Embryonic facial prominence (tissue), 1 donor: ENCODE measurements at regions not wholly inside any gene's neighbourhood (a gene's known extent, or its start where the extent isn't known, plus 50 kb on each side); places are given as distances from the start of the nearest gene placed in this dataset.
"Not testable (repeated sequence)": the region's sequence is repeated elsewhere in the genome, so short reads cannot be mapped to it uniquely, and the experiment has no call there.

Experiments used
- DNase-seq: peaks from one replicate; pipeline ENCODE4 v3.0.0-alpha.2; 2016; ENCODE audit errors: extremely low spot score

DNA sequence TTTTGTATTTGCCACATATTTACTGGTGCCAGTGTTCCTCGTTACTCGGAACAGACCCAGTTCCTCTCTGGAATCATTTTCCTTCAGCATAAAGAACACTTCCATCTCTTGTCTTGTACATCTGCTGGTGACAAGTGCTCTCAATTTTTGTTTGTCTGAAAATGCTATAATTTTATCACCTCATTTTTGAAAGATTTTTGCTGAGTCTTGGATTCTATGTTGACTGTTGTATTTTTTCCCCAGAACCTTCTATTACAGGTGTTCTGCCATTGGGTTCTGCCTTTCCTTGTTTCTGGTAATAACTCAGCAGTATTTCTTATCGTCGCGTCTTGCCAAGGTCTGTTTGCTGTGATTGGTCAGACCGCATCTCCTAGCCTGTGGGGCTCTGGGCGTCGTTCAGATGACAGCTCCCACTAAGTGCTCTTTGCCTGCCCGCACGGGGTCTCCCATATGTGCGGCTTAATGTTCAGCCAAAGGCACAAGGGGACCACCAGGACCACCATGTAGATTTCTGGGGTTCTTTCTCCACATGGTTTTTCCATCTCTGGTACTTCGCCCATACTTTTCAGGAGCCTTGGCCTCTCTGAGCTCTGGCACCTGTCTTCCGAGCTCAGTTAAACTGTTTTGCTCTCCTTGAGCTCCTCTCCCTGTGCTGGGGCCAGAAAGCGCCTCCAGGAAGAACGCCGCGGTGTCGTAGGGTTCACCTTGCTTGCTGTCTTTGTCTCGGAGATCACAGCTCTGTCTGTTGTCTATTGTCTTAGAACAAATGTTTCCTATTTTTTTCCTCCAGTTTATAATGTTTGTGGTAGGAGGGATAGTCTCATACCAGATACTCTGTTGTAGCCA is 80.0 kb downstream of the METRNL start:
- DNase-seq, result no peak

DNA sequence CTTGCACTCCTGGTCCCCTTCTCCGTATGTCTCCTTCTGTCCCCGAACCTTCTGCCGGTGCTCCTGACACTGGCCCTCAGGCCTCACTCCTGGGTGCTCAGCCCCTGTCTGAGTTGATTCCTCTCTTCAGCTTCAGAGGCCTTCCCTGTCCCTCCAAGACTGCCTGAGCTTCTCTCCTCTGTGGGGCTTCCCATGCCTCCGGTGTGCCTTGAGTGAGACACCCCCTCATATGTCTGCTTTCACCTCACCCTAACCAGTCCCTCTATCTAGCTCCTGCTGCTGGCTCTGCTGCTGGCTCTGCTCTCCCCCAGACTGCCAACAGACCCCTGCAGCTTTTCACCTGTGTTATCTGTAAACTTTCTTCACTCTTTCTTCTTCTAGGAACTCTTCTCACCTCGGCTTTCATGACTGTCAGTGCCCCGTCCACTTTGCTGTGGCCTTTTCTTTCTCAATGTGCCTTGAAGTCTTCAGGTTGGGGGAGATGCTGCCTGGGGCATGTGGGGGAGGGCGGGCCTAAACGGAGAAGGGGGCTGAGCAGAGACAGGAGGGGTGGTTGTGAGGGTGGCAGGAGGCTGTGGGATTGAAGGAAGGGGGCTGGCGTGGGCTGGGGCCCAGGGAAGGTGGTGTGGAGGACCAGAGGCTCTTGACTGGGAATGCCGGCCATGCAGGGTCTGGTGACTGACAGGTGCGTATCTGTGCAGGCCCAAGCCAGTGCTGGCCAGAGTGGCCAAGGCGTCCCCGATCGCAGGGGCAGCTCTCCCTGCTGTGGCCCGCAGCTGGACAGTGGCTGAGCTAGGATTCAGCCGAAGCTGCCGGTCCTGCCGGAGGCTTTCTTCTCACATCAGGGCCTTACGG is 81.3 kb downstream of the METRNL start:
- no peak for DNase-seq

DNA sequence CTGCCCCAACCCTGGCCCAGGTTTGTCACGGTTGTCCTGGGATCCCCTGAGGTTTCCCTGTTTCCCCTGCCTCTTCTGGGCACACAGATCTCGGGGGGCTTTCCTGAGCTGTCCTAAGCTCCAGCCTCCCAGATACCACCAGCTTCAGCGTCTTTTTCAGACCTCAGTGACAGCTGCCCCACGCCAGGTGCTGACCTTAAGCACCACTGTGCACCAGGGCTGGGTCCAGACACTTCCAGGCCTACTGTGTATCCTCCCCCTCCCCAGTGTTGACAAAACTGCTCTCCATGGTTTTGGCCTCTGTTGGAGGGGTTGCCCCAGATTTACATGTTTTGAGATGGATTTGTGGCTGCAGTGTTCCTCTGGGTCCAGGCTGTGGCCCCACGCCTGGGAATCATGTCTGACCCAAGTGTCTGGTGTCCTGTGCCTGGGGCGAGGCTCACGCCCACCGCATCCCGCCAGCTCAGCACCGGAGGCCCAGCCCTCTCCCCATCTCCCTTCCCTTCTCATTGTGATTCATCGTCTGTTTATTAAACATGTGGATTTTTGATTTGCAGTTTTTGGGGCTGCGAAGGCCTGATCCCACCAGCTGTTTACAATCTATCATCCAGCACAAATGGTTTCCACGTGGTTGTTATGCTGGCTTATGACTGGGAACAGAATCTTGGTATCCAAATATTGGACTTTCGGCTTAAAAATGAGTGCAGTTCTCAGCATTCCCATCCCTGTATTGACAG is 82.1 kb downstream of the METRNL start:
- DNase-seq, result peak; percentile 66

DNA sequence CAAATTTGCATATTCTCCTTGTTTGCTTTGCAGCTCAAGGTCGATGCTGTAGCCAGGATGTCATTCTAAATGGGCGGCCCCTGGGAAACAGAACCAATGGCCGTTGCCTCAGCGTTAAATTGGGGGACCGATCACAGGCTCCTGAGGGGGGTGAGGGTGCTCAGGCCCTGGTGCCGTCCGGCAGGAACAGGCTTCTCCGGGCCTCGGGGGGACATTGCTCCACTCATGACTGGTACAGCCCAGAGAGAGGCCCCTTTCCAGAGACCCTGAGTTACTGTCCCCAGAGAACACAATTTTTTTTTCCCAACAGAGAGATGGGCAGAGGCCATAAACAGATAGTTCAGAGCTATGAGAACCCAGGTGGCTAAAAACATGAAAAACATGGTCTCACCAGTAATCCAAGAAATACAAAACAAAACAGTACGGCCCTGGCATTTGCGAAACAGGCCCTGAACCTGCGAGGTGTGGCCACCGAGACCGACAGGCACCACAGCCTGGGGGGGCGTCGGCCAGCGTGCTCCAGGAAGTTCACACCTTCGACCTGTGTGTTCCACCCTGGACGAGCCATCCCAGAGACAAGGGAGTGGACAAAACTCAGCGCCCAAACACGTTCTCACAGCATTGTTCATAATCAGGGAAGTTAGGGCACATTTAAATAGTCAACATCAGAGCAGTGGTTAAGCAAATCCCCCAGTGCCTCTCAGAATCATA is 82.8 kb downstream of the METRNL start:
- no peak for DNase-seq

DNA sequence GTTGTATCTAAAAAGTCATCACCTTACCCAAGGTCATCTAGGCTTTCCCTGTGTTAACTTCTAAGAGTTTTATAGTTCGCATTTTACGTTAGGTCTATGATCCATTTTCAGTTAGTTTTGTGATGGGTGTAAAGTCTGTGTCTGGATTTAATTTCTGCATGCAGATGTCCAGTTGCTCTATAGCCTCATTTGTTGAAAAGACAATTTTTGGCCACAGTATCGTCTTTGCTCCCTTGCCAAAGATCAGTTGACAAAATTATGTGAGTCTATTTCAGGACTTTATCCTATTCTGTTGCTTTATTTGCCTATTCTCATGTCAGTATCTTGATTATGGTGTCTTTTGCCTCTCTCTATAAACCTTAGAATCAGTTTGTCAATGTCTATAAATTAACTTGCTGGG is 85.1 kb downstream of the METRNL start:
- DNase-seq, result no peak

DNA sequence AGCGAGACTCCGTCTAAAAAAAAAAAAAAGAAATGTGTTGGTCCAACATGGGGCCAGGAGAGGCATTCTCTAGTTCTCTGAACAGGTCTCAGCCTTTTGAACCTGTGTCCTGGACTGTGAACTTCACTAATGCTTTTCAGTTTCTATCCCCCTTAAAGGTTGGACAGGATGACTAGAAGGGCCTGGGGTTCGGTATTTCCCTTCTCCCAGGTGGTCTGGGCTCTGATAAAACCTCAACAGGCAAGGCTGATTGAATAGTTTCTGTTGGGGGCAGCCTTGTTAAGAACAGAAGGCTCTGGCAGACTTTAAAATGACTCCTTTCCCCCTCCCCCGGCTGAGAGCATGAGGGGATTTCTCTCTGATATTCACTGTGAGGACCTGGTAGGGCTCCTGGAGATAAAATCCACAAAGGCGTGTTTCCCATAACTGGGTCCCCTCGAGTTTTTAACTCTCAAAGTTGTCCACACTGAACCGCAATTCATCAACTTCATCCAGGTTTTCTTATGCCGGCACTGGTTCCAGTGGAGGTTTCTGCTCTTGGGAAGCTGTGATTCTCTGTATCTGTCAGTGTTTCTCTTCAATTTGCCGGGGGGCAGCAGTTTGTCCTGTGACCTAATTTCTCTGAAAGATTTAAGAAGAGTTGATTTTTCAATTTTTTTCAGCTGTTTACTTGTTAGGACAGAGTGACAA is 91.3 kb downstream of the METRNL start:
- DNase-seq, result no peak

DNA sequence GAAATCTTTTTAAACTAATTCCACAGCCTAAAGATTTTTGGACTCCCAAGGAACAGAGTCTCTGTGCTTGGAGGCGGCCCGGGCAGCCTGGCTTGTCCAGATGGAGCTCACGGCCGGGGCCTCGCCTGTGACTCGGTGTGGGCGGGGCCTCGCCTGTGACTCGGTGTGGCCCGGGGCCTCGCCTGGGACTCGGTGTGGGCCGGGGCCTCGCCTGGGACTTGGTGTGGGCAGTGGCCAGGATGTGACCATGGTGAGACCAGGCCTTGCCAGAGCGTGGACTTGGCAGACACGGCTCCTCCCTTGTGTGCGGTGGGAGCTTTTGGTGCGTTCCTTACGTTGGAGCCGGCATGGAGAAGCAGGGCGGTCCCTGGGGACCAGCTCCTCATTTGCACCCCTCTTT is 92.3 kb downstream of the METRNL start:
- no peak for DNase-seq

DNA sequence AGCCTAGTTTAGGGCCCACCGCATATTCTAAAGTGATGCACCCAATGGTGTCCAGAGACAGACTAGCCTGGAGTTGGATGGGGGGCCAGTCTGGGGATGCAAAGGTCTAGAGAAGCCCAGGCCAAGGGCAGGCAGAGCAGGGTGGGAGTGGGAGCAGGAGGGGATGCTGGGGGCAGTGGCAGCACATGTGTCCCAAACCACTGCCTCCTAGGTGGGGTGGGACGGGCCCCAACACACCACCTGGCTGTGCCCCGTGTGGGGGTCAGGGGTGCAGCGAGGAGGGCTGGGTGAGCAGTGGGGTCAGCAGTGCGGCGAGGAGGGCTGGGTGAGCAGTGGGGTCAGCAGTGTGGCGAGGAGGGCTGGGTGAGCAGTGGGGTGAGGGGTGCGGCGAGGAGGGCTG is 92.7 kb downstream of the METRNL start:
- DNase-seq, result not testable (repeated sequence)

DNA sequence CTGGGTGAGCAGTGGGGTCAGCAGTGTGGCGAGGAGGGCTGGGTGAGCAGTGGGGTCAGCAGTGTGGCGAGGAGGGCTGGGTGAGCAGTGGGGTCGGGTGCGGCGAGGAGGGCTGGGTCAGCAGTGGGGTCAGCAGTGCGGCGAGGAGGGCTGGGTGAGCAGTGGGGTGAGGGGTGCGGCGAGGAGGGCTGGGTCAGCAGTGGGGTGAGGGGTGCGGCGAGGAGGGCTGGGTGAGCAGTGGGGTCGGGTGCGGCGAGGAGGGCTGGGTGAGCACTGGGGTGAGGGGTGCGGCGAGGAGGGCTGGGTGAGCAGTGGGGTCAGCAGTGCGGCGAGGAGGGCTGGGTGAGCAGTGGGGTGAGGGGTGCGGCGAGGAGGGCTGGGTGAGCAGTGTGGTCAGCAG is 93.2 kb downstream of the METRNL start:
- not testable (repeated sequence) for DNase-seq

DNA sequence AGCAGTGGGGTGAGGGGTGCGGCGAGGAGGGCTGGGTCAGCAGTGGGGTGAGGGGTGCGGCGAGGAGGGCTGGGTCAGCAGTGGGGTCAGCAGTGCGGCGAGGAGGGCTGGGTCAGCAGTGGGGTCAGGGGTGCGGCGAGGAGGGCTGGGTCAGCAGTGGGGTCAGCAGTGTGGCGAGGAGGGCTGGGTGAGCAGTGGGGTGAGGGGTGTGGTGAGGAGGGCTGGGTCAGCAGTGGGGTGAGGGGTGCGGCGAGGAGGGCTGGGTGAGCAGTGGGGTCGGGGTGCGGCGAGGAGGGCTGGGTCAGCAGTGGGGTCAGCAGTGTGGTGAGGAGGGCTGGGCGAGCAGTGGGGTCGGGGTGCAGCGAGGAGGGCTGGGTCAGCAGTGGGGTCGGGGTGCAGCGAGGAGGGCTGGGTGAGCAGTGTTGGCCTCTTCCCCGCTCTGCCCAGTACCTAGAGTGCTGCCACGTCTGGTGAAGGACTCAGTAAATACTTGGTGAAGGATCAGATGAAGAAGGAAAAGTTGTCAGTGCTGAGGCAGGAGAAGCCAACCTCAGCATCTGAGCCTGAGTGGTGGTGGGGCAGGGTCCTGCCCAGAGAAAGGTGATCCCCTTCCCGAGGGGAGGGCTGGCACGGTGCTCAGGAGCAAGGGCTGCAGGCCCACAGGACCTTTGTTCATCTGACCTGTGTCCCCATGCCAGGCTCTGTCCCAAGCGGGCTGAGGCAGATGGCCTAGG is 93.9 kb downstream of the METRNL start:
- DNase-seq, result not testable (repeated sequence)

DNA sequence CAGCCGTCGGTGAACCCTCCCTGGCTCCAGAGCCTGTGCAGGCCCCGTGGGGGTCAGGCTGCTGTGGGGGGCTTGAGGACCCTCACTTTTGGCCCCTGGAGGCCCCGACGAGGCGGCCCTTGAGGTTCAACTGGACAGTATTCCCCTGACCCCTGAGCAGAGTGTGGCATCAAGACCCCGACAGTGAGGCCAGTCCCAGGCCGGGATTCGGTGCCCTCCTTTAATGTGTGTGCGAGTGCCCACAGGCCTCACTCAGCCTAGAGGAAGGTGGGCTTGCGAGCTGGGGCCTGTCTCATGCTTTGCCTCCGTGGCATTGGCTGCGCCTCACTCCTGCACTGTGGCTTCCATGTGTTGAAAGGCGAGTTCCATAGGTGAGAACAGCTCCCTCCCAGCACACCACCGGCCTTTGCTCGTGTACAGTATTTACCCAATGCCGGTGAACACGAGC is 94.5 kb downstream of the METRNL start:
- DNase-seq, result no peak

DNA sequence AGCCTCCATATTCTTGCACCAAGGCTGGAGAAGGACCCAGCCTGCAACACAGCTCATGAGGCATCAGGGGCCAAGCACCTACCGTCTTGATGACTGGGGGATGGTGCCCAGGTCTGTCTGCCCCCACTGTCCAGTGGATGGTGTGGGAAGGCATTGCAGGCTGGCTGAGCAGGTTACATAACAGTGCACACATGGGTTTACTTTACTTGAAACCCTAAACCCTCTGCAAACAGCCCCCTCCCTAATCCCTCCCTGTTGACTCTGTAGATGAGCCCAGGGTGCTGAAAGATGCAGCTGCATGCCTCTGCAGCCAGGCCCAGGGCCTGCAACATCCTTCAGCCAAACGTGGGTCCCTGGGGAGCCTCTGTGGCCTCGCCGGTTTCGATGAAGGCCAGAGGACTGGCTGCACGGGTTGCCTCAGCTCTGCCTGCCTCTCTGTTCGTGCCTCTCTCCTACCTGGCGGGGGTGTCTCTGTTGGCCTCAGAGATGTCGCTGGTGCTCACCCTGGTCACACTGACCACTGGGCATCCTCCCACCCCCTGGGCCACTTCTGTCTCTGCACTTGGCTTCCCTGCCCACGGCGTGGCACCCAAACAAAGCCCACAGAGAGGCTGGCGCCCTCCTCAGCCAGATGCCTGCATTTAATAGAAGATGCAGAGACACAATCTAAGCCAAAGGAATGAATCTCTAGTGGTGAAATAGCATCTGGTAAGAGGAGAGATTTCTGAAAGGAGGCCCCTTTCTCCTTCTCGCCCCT is 95.1 kb downstream of the METRNL start:
- no peak for DNase-seq

DNA sequence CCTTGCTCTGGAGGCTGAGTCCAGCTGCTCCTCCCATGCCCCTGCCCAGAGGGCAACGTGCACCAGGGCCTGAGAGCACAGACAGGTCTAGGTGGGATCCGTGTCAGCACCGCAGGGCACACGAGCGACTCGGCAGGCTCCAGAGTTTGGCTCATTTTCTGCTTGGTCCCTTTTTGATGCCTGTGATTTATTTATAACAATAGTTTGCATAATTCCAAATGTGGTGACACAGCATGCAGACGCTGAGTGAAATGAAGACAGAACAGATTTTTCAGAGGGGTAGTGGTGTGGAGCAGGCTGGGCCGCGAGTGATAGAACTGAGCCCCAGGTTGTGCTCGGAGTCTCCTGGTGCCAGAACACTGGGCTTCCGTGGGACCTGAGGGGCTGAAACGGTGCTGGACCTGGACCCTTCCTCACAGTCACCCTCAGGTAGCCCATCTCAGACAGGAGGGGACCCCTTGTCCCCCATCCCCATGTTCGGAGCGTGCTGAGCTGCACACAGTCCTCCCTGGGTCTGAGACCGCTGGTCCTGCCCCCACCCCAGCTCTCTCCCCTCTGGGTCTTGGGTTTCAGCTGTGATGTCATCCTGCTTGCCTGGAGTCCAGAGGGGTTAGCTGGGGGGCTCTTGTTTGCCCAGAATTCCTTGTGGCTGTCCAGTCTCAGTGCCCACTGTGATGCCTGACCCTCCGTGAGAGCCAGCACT is 95.9 kb downstream of the METRNL start:
- DNase-seq, result no peak

DNA sequence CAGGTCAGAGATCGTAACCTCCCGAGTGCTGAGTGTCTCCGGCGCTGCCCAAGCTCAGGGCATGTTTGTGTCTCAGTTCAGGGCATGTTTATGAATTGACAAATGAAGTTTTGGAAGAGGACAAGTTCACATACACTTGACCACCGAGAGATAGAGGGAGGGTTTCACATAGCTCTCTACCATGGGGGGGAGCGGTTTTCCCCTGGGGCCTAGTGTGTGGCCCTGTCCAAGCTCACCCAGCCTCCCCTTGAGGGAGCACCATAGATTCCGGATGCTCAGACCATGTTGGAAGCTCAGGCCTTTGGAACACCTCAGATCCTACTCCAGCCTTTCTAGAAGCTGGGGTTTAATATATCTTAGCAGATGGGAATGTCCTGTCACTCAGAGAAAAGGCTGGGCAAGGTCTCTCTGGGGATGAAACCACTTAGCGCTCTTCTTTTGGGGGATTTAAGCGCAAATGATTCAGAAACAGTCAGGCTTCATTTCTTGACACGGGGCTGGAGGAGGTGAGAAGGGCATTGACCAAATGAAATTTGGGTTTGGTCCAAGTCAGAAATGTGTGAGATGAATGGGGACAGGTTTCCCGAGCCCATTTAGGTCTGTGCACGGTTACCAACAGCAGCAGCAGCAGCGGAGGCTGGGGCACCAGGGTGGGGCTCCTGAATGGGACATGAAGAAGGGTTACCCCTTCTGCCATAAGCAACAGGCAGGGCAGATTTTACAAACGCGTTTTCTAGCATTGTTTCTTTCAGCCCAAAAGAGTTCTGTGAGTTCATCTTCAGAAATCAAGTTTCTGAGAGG is 96.6 kb downstream of the METRNL start:
- no peak for DNase-seq

DNA sequence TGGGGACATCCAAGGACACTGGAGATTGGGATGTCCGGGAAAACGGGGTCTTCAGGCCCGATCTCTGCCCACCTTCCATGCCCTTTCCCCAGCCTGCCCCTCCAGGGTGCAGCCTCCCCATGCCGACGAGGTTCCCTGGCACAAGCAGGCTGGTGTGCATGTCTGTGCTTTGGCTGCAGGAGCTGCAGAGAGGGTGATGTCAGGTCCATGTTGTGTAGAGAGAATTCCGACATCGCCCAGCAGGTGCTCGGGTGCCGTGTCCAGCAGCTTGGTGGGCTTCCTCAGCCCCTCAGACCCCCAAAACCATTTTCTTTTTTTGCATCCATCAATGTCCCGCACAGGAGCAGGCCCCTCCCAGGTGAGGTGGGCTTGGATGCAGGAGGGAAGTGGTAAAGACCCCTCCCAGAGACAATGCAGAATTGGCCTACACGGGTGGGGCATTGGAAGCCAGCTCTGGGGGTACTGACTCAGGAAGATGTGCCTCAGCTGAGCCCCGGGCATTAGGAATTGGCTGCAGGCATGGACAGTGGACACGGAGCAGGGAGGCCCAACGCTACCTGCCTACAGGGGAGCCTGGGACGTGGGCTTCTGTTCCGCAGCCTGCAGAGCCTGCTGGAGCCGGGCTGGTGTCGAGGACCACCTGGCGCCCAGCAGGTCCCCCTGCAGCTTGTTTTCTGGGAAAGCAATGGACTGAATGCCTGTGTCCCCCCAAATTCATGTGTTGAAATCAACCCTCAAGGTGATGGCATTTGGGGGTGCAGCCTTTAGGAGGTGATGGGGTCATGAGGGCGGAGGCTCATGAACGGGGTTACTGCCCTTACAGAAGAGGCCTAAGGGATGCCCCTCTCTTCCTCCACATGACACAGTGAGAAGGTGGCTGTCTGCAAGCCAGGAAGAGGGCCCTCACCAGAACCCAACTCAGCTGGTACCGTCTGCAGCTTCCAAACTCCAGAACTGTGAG is 97.5 kb downstream of the METRNL start:
- DNase-seq, result no peak

DNA sequence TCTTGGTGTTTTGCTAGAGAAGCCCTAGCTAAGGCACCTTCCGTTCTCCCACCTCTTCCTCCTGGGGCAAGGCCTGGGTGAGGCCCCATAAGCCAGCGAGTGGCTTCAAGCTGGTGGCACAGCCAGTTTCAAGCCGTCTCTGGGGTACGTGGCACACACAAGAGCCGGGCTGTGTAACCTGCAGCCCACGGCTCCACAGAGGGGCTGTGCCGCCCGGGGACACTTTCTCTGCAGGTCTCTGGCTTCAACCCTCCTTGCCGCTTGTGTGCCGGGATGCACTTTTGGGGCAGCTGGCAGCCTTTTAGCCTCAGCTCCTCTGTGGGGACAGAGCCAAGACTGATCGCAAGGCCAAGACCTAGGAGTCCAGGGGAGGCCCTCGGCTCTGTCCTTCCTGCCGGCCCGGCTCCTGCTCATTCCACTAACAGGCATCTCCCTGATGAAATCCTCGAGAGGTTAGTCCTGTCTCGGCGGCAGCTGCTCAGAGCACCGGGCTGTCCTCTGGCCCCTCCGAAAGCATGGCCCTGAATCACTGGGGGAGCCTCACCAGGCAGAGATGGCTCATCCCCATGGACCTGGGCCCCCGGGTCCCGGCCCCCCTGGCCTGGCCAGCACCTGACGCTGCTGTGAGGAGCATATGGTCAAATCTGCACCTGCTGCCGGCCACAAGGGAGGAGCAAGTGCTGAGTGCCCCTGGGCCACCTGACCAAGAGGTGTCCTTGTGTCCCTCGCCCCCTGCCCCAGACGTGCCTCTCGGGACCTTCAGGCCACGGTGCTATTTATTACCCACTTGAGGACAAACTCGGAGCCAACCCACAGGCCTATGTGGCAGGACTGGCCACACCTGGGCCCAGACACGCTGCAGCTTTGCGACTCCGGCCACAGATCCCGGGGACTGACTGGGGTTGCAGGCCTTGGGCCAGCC is 98.5 kb downstream of the METRNL start:
- no peak for DNase-seq
